ENCODE measurements at regions not wholly inside any gene's neighbourhood (a gene's known extent, or its start where the extent isn't known, plus 50 kb on each side); places are given as distances from the start of the nearest gene placed in this dataset.

- POLR2A ChIA-PET, result no interaction called here
- no peaks in the 10 kb centered on the region for H3K9me3 ChIP-seq (ENCODE audit: control insufficient read depth, insufficient read depth, low read depth, low read length)
- H3K36me3 ChIP-seq (ENCODE audit: control insufficient read depth in 2 of 2, insufficient read depth in 1 of 2, low read length in 2 of 2), result no peaks in the 10 kb centered on the region
- H3K27ac ChIP-seq (ENCODE audit: extremely low read depth, low read depth, low read length), result no peak overlapping the region
- CTCF ChIA-PET, result no interaction called here
- TF ChIP-seq ZSCAN5A (tag by site-specific recombination; IDR thresholded peaks at IDR 0.05) (no peak), ZFHX2 (tag by site-specific recombination; conservative IDR thresholded peaks at IDR 0.05) (no peak), ZNF785 (tag by site-specific recombination; IDR thresholded peaks at IDR 0.05) (no peak)
- no peaks in the 10 kb centered on the region for H3K4me1 ChIP-seq (ENCODE audit: control insufficient read depth, insufficient read depth, low read length)
- no peak overlapping the region for H3K4me3 ChIP-seq (ENCODE audit: low read depth, low read length)
Measured at GRCh38 chr2:139457873-139458272, 677.7 kb upstream of the NXPH2 start.

GRCh38 chr2:139454251-139454650 lies 674.1 kb upstream of the NXPH2 start:
- H3K27ac ChIP-seq (ENCODE audit: extremely low read depth, low read depth, low read length), result no peak overlapping the region
- H3K36me3 ChIP-seq (ENCODE audit: control insufficient read depth in 2 of 2, insufficient read depth in 1 of 2, low read length in 2 of 2), result no peaks in the 10 kb centered on the region
- ChIA-PET POLR2A (no interaction called here), CTCF (no interaction called here)
- no peak for TF ChIP-seq ZNF639 (tag by site-specific recombination; IDR thresholded peaks at IDR 0.05)
- H3K9me3 ChIP-seq (ENCODE audit: control insufficient read depth, insufficient read depth, low read depth, low read length), result no peaks in the 10 kb centered on the region
- H3K4me1 ChIP-seq (ENCODE audit: control insufficient read depth, insufficient read depth, low read length), result no peaks in the 10 kb centered on the region
- no peak overlapping the region for H3K4me3 ChIP-seq (ENCODE audit: low read depth, low read length)

GRCh38 chr2:139439100-139439499 lies 658.9 kb upstream of the NXPH2 start:
- Histone ChIP-seq H3K27ac (ENCODE audit: extremely low read depth, low read depth, low read length) (no peak overlapping the region), H3K9me3 (ENCODE audit: control insufficient read depth, insufficient read depth, low read depth, low read length) (no peaks in the 10 kb centered on the region), H3K4me3 (ENCODE audit: low read depth, low read length) (no peak overlapping the region), H3K36me3 (ENCODE audit: control insufficient read depth in 2 of 2, insufficient read depth in 1 of 2, low read length in 2 of 2) (no peaks in the 10 kb centered on the region), H3K4me1 (ENCODE audit: control insufficient read depth, insufficient read depth, low read length) (no peaks in the 10 kb centered on the region)
- CTCF ChIA-PET, result interaction anchor here (1.2 kb wide), 1 partner anchor 38 kb away, joined by 3 read pairs; no protein-coding TSS in a partner anchor
- TF ChIP-seq ZSCAN5A (tag by site-specific recombination; IDR thresholded peaks at IDR 0.05) (no peak), ZNF585B (tag by site-specific recombination; IDR thresholded peaks at IDR 0.05) (no peak), ZNF133 (tag by site-specific recombination; IDR thresholded peaks at IDR 0.05) (no peak), ZNF530 (tag by site-specific recombination; IDR thresholded peaks at IDR 0.05; ENCODE audit: low read depth) (no peak), ZNF211 (tag by site-specific recombination; IDR thresholded peaks at IDR 0.05; ENCODE audit: low read depth) (no peak), ZNF274 (IDR thresholded peaks at IDR 0.05; ENCODE audit: low read length) (no peak), ZNF274 (tag by site-specific recombination; IDR thresholded peaks at IDR 0.05; ENCODE audit: borderline replicate concordance) (no peak), ZNF112 (tag by site-specific recombination; IDR thresholded peaks at IDR 0.05) (no peak), ZNF521 (tag by site-specific recombination; IDR thresholded peaks at IDR 0.05) (no peak), GLI2 (tag by site-specific recombination; IDR thresholded peaks at IDR 0.05; ENCODE audit: borderline replicate concordance, low read depth) (no peak), ZNF24 (tag by site-specific recombination; IDR thresholded peaks at IDR 0.05) (no peak)
- POLR2A ChIA-PET, result no interaction called here

GRCh38 chr2:139438478-139438877 lies 658.3 kb upstream of the NXPH2 start:
- ChIA-PET CTCF (interaction anchor here (1.2 kb wide), 1 partner anchor 39 kb away, joined by 3 read pairs; no protein-coding TSS in a partner anchor), POLR2A (no interaction called here)
- Histone ChIP-seq H3K27ac (ENCODE audit: extremely low read depth, low read depth, low read length) (no peak overlapping the region), H3K4me3 (ENCODE audit: low read depth, low read length) (no peak overlapping the region), H3K9me3 (ENCODE audit: control insufficient read depth, insufficient read depth, low read depth, low read length) (no peaks in the 10 kb centered on the region), H3K36me3 (ENCODE audit: control insufficient read depth in 2 of 2, insufficient read depth in 1 of 2, low read length in 2 of 2) (no peaks in the 10 kb centered on the region), H3K4me1 (ENCODE audit: control insufficient read depth, insufficient read depth, low read length) (no peaks in the 10 kb centered on the region)
- TF ChIP-seq ZNF670 (tag by site-specific recombination; IDR thresholded peaks at IDR 0.05; ENCODE audit: low read depth), result no peak
- TF ChIP-seq ZBTB21 (tag by site-specific recombination; IDR thresholded peaks at IDR 0.05), result no peak
- no peak for TF ChIP-seq ZFP3 (tag by site-specific recombination; IDR thresholded peaks at IDR 0.05; ENCODE audit: low read depth)
- no peak for TF ChIP-seq ZNF311 (tag by site-specific recombination; IDR thresholded peaks at IDR 0.05; ENCODE audit: borderline replicate concordance)
- no peak for TF ChIP-seq ZNF777 (tag by site-specific recombination; IDR thresholded peaks at IDR 0.05; ENCODE audit: borderline replicate concordance)
